ENCODE measurements at regions not wholly inside any gene's neighbourhood (a gene's known extent, or its start where the extent isn't known, plus 50 kb on each side); places are given as distances from the start of the nearest gene placed in this dataset.

GRCh38 chr9:73083519-73083918, 68.1 kb upstream of the ANXA1 start:
- TF ChIP-seq CTCF (optimal IDR thresholded peaks at IDR 0.05 in 1 of 3, IDR thresholded peaks at IDR 0.05 in 1 of 3, conservative IDR thresholded peaks at IDR 0.05 in 1 of 3; ENCODE audit: extremely low read depth in 1 of 3, insufficient read depth in 2 of 3, low read length in 3 of 3) (no peak), EZH2 (IDR thresholded peaks at IDR 0.05; ENCODE audit: low read length) (no peak)
